HG02610 (cell line): ENCODE measurements at regions not wholly inside any gene's neighbourhood (a gene's known extent, or its start where the extent isn't known, plus 50 kb on each side); places are given as distances from the start of the nearest gene placed in this dataset.
"Not testable (repeated sequence)": the region's sequence is repeated elsewhere in the genome, so short reads cannot be mapped to it uniquely, and the experiment has no call there.

Experiments
- ATAC-seq: cut with Tn5 transposase; IDR thresholded peaks from one replicate; pipeline ENCODE4 v1.9.1; 2021; ENCODE audit warnings: mild to moderate bottlenecking, moderate library complexity; ENCODE audit not compliant: unreplicated experiment

DNA sequence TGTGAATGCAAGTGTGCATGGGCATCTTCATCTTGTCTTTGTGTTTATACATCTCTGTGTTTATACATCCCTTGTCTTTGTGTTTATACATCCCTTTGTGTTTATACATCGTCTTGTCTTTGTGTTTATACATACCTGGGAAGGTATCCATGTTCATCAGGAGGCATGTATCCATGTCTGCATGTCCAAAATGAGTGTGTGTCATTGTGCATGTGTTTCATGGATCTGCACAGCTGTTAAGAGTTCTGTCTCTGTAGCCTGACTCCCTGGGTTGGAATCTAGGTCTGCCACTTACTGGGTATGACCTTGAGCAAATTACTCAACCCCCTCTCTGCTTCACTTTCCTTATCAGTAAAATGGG, 50.1 kb upstream of the SIRPA start:
- ATAC-seq: no peak

DNA sequence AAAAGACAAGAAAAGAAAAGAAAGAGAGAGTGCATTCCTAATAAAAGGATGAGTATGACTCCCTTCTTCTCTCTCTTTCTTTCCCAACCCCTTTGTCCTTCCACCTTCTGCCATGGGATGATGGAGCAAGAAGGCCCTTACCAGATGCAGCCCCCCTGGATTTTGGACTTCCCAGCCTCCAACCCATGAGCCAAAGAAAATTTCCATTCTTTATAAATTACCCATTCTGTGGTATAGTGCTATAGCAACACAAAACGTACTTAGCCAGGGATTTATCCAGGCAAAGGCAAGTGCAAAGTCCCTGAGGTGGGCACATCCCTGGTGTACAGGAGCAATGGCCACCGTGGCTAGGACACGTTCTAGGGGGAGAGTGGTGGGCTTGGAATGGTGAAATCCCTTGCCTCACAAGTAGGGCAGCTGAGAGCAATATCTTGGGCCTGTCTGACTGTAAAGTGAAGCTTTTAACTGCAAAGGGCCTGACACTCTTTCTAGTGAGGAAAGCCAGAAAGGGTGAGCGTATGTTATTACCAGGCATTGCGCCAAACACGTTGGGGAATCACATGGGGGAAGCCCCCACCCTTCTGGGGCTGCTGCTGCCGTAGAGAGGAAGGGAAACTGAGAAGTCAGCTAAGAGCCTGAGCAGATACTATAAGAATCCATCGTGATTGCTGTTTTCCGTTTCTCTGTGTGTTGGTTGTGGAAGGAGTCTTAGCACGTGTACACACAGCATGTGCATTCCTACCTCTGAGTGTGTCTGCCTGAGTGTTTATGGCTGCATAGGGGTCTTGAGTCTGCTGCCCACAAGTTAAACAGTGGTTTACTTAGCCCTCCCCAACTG, 50.7 kb upstream of the SIRPA start:
- ATAC-seq: peak; percentile 86

DNA sequence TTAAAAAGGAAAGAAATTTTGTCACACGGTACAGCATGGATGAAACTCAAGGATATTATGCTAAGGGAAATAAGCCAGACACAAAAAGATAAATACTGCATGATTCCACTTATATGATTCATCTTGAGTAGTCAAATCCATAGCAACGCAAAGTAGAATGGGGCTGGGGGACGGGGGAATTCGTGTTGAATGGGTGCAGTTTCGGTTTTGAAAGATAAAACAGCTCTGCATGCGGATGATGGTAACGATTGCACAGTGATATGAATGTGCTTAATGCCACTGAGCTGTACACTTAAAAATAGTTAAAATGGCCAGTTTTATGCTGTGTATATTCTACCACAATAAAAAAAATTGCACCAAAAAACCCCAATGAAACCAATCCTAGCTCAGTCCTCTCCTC, 52.9 kb upstream of the SIRPA start:
- no peak for ATAC-seq

DNA sequence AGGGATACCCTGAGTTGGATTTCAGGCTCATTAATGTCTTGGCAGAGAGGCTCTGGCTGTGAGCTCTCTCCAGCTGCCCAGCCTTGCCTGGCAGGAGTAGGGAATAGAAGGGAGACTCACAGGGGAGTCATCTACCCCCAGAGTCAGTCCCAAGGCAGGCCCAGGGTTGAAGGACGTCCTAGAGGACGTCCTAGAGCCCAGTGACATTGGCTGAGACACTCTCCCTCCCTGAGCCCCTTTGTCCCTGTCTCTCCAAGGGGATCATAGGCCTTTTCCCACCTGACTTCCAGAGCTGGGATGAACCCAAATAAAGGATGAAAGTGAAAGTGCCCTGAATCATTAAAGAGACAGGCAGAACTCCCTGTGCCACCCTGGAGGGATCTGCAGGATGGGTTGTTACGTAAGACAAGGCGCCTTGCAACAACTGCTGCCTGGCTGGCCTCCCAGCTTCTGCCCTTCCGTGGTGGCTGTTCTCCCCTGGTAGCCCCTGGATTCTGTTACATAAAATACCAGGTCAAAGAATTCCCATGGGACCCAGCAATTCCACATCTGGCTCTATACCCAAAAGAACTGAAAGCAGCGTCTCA, 53.6 kb upstream of the SIRPA start:
- no peak for ATAC-seq

DNA sequence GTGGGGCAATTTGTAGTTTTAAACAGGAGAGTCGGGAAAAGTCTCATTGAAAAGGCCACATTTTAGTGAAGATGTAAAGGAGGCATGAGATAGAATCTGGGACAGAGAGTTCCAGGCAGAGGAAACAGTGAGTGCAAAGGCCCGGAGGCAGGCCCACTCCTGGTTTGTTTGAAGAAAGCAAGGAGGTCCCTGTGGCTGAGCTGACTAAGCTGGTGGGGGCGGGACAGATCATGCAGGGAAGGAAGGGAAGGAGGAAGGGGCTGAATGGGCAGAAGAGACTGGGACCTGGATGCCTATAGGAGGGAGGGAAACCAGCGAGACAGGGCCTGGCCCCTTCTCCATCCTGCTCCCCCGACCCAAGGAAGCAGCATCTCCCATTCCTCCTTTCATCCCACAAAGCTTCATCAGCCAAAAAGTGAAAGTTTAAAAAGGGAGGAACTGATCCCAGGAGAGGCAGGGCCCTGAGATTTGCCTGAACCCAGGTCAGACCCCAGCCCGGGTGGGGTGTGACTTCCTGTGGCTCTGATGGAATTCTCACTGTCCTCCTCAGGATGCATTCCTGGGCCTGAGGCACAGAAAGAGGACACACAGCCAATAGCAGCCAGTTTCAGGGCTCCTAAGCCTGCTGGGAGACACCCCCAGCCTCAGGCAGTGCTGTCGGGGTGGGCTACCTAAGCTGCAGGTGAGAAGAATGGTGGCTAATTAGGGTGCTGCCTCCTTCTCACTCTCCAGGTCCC, 54.2 kb upstream of the SIRPA start:
- no peak for ATAC-seq

DNA sequence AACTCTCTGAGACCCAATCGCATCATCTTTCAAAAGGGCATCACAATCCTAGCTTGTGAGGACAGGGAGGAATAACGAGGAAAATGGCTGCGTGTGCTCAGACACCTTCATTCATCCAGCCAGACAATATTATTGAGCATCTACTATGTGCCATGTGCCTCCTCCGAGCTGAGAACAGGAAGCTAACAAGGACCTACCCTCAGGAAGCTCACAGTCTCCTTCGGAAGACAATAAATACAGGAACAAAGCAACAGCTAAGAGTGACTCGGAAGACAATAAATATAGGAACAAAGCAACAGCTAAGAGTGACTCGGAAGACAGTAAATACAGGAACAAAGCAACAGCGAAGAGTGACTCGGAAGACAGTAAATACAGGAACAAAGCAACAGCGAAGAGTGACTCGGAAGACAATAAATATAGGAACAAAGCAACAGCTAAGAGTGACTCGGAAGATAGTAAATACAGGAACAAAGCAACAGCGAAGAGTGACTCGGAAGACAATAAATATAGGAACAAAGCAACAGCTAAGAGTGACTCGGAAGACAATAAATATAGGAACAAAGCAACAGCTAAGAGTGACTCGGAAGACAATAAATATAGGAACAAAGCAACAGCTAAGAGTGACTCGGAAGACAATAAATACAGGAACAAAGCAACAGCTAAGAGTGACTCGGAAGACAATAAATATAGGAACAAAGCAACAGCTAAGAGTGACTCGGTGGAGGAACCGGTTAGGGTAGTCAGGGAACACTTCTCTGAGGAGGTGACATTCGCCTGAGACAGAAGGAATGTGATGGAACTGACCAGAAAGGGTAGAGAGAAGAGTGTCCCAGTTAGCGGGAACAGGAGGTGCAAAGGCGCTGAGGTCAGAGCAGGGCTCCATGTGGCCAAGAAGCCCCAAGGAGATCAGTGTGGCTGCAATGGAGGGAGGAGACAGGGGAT, 55.6 kb upstream of the SIRPA start:
- ATAC-seq: not testable (repeated sequence)

DNA sequence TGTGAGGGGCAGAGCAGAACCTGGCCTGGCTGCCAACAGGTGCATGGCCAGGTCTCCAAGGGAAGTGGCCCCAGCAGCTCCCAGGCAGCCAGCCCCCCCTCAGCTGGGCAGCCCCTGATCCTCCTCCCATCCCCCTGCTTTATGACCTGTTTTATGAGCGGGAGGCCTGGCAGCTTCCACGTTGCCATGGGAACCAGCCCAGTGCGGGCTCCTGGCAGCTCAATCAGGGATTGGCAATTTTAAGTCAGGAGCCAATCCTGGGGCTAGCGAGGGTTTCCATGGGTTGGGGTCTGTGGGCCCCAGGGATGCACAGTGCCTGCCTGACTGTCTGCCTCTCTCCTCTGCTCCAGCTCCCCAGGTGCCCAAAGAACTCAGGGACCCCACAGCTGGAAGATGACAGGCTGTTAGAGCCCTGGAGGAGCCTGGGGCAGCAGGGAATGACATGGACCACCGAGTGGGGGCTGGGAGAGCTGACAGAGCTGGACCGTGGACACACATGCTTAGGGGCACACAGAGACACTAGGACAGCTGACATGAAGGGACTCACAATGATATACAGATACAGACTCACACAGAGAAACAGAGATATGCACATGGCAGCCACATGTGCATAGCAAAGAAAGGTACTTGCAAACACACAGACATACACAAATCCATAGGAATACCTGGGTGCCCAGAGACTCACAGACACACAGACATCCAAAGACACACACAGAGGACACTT, 56.5 kb upstream of the SIRPA start:
- ATAC-seq: no peak

DNA sequence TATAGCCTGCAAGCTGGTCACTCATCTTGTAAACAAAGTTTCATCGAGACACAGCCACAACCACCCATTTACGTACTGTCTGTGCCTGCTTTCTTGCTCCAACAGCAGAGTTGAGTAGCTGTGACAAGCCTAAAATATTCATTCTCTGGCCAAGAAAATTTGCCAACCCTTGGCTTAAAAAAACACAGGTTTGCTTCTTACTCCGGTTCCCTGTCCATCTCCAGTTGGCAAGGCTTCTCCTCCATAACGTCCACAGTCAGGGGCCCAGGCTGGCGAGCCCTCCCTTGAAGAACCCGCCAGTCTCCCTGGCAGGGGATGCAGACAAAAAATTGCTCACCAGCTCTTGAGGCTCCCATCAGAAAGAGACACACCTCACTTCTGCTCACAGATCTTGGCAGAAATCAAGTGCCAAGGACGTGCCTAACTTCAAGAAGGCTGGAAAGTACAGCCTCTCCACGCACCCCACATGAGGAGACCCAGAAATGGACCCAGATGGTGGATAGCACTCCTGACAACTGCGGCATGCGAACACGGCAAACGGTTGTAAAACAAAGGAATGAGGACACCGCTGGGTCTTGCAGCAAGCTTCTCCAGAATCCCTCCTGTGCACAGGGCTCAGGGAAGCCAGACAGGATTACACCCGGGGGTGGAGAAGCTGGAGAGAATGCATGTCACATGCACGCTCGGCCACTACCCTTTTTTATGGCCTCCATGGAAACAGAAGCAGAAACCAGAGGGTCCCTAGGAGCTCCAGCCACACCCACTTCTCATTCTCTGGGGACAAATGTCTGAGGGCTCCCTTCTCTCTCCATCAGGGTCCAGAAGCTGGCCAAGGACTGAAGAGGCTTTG, 59.8 kb upstream of the SIRPA start:
- no peak for ATAC-seq

DNA sequence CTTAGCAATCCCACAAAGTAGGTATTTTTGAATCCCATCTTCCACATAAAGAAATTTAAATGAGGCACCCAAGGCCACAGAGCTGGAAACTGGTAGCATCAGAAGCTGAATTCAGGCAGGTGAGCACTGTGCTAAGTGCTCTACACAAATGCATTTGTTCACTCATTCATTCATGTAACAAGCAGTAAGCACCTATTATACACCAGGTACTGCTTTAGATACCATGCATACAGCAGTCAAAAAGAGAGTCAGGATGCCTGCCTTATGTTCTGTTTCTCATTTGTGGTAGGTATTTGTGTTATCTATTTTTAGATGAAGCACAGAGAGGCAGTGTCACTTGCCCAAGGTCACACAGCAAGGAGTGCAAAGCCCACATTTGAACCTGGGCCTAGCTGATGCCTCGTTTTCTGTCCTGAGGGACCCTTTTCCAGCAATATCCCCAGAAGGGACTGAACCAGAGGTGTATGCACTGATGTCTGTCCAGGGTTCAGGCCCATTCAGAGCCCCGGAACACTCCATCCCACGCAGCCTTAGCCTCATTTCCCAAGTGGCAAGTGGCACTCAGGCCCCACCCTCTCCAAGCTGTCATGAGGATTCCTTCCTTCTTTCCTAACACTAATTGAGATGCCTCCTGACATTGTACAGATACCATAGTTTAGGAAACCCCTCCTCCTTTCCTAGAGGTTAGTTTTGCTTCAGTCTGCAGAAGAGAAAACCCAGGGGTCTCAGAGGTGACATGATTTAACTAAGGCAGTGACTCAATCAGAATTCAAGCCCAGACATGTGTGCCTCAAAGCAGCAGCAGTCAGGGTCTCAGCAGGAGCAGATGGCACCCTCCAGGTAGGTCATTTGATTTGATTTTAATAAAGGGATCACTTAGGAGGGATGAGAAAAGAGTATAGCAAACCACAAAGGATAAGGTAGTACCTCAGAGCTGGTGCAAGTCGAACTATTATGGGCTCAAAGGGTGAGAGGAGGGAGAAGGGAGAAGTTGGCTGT, 61.2 kb upstream of the SIRPA start:
- no peak for ATAC-seq

DNA sequence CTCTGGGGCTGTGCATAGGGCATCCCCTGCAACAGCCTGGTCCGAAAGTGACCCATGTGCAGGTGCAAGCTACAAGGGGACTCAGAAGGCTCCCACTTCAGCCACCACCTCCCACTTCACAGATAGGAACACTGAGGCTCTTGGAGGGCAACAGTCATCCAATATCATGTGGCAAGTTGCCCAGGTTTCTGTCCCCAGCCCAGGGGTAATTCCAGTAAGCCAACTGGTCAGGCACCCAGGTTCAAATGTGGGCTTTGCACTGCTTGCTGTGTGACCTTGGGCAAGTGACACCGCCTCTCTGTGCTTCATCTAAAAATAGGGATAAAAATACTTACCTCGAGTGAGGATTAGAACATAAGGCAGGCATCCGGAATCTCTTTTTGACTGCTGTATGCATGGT, 62.0 kb upstream of the SIRPA start:
- ATAC-seq: no peak

DNA sequence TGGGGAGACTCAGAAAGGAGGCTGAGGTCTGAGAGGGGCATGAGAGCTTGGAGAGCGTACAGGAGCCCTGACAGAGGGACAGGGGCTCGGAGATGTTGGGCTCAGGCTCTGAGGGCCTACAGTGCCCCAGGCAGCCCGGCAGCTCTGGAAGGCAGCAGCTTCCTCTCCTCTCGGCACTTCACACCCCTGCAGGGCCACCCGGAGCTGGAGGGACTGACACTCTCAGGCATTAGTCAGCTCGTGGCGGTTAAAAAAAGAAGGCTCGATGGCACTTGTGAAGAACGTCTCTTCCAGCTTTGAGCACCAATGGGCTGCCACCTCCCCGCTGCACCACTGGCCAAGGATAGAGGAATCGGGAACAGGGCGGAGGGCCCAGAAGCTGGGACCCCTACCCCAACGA, 62.6 kb upstream of the SIRPA start:
- no peak for ATAC-seq

DNA sequence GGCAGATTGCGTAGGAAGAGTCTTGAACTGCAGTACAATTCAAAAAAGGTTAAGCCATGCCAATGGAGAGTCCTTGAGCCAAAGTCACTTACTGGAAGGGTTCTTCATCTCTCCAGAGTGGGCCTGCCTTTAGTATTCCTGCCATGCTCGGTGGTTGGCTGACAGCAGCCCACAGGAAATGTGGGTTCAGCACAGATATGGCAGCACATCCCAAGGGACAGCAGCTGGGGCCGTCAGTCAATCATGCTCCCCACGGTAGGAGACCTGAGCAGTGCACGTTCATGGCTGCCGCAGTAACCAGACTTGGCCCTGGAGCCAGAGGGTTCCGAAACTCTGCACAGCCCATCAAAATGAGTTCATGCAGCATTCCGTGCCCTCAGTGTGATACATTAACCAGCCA, 63.6 kb upstream of the SIRPA start:
- ATAC-seq: no peak

DNA sequence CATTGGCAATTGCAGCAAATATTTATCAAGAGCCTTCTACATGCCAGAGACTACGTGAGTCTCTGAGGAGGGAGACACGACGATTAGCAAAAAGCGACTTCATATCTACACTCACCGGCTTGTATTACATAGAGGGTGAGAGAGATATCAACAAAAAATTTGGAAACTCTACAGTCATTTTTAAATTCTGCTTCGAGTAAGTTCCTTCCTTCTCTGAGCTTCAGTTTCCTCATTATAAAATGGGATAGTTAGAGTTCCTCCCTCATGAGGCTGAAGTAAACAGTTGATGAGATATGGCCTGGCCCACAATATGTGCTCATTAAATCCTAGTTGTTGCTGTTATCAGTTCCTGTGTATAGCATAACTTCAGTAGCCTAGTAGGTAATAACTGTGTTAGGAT, 64.1 kb upstream of the SIRPA start:
- no peak for ATAC-seq

DNA sequence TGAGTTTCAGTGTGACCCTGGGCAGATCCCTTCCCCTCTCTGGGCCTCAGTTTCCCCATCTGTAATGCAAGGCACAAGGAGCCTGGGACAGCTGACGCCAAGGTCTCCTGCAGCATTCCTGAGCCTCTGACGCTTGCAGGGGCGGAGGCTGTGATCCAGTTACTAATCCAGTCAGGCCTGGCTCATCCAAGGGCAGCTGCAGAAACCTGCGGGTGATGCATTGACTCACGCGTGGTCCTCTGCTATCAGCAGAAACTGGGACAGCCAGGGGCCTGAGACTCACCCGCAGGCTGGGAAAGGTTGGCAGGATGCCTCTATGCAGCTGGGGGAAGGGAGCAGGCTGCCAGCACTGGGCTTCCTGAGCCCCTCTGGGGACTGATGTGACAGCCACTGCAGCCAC, 65.0 kb upstream of the SIRPA start:
- ATAC-seq: no peak

DNA sequence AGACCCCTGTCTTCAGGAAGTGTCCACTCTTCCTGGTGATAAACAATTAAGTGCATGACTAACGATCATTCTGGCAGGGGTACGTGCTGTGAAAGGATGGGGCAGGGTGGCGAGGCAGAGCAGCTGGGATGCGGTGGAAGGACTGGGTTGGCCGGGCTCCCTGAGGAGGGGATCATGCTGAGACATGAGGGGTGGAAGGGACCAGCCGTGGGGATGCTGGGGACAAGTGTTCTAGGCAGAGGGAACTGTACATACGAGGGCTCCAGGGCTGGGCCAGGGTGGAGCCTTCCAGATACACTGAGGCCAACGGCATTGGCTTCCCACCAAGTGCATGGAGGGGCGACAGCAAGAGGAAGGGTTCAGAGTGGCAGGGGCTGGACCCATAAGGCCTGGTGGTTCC, 65.7 kb upstream of the SIRPA start:
- ATAC-seq: no peak

DNA sequence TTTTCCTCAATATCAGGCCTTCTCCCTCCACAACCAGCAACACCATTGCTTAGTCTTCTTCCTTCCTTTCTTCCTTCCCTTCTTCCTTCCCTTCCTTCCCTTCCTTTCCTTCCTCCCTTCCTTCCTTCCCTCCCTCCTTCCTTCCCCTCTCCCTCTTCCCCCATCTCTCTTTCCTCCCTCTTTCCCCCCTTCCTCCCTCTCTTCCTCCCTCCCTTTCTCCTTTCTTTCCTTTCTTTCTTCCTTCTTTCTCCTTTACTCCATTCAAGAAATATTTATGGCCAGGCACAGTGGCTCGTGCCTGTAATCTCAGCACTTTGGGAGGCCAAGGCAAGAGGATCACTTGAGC, 66.4 kb upstream of the SIRPA start:
- ATAC-seq: no peak

DNA sequence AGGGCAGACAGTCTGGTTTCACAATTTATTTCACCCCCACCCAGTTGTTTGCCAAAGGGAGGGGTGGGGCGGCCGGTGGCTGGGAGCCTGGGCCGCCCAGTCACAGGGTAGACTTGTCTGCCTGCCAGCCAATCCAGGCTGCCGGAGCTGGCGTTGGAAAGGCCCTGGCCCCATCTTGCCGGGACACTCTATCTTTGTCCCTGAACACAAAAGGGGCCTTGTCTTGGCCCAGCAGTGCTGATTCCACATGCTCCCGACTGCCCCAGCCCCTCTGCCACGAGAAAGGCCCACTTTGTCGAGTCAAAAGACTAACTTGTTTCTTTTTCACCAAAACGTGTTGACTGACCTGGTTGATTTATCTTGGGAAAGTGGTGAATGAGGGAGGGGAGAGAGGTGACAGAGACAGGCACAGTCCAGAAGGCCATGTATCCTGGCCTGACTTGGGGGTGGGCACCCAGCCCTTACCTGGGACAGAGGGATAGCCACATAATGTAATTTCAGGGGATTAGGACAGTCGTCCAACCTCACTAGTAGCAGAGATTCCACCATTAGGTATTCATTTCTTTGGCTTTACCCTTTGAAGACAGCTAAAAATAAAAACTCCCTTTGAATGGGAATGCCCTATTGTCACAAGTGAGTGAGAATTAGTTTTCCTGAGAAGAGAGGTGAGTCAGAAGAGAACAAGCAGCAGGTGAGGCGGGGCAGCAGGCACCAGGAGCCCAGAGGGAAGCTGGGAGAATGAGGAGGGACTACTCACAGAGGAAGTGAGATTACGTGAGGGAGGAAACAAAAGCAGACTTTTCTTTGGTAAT, 67.0 kb upstream of the SIRPA start:
- ATAC-seq: no peak
